HUES48 (cell line): ENCODE measurements at regions not wholly inside any gene's neighbourhood (a gene's known extent, or its start where the extent isn't known, plus 50 kb on each side); places are given as distances from the start of the nearest gene placed in this dataset.

ENCODE experiments used
- H3K27ac ChIP-seq: one replicate; pipeline ENCODE4 v1.7.0; 2013; ENCODE audit warnings: low read depth, low read length, inconsistent platforms
- H3K27me3 ChIP-seq: 2 replicates; pipeline ENCODE4 v1.6.1; 2013; ENCODE audit warnings: mild to moderate bottlenecking, low read length; ENCODE audit not compliant: control insufficient read depth, insufficient read depth
- H3K36me3 ChIP-seq: 2 replicates; pipeline ENCODE4 v1.6.1; 2013; ENCODE audit warnings: low read length; ENCODE audit not compliant: control insufficient read depth, insufficient read depth
- H3K4me1 ChIP-seq: 2 replicates; pipeline ENCODE4 v1.6.1; 2013; ENCODE audit warnings: mild to moderate bottlenecking, low read length; ENCODE audit not compliant: control insufficient read depth, insufficient read depth
- H3K4me3 ChIP-seq: 2 replicates; pipeline ENCODE4 v1.5.1; 2013; ENCODE audit warnings: mild to moderate bottlenecking, low read depth, low read length
- H3K9ac ChIP-seq: 2 replicates; pipeline ENCODE4 v1.6.1; 2013; ENCODE audit warnings: mild to moderate bottlenecking, low read depth, low read length, moderate library complexity
- H3K9me3 ChIP-seq: 2 replicates; pipeline ENCODE4 v1.6.1; 2013; ENCODE audit warnings: low read length; ENCODE audit not compliant: control insufficient read depth, insufficient read depth

DNA sequence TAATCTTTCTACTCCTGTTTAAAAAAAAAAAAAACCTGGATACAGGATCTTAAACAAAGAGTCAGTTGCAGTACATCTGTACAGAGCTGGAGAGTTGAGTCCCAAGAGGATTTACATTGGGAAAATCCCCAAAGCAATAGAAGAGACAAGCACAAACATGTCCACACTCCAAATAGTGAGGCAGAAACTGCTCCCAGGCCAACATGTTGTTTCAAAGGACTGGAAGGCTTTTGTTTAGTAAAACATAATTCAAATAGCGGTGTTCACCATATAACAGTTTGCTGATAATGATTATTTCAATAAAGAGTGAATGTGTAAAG lies 425.4 kb downstream of the ADGRL2 start:
- Histone ChIP-seq H3K27ac (no peak overlapping the region), H3K27me3 (no peaks in the 10 kb centered on the region), H3K9ac (no peak overlapping the region), H3K36me3 (no peaks in the 10 kb centered on the region), H3K4me1 (no peaks in the 10 kb centered on the region), H3K4me3 (no peak overlapping the region), H3K9me3 (no peaks in the 10 kb centered on the region)

DNA sequence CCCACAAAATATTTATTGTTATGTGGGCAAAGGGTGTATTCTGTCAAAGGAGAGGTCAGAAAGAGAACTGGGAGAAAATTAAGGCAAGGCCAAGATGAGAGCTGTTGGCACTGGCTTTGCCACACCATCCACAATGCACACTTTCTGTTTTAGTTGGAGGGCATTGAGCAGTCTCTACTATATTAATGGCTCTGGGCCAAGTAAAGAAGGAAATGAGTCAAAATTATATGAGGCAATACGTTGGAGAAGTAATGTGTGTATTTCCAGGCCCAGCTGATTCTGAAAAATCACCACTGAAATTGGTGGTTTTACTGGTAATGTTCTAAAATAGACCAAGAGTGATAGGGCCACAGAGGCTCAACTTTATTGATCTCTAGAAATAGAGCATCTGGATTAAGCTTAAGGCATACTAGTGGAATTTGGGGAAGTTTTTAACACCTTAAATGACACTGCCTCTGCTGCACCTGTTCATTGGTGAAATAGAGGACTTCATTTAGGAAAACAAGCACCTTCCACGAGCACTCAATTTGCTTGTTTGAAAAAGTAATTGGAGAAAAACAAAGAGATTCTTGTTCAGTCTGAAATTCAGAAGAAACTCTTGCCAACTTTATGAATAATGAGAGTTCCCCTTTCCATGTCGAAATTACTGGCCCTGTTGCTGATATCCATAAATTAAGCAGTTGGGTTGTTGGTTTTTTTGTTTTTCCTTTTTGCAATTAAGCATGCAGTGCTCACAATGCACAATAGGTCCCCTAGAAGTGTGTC lies 424.9 kb downstream of the ADGRL2 start:
- no peaks in the 10 kb centered on the region for H3K36me3 ChIP-seq
- H3K9ac ChIP-seq: no peak overlapping the region
- no peak overlapping the region for H3K4me3 ChIP-seq
- H3K27me3 ChIP-seq: no peaks in the 10 kb centered on the region
- no peaks in the 10 kb centered on the region for H3K4me1 ChIP-seq
- H3K27ac ChIP-seq: no peak overlapping the region
- no peaks in the 10 kb centered on the region for H3K9me3 ChIP-seq

DNA sequence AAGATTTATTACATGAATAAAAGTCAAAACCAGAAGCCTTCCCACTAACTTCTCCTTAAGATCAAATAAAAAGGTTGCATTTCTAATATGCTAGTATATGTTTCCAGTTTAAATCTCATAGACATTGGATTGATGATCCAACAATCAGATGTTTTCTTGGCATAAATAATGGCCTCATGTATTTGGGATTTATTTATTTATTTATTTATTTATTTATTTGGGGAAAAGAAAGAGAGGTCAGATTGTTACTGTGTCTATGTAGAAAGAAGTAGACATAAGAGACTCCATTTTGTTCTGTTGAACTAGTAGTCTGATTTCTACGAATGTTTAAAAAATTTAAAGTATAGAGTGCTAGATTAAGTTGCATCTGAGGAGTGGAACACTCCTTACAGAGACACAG lies 422.4 kb downstream of the ADGRL2 start:
- Histone ChIP-seq H3K9me3 (no peaks in the 10 kb centered on the region), H3K27me3 (no peaks in the 10 kb centered on the region), H3K27ac (no peak overlapping the region)

DNA sequence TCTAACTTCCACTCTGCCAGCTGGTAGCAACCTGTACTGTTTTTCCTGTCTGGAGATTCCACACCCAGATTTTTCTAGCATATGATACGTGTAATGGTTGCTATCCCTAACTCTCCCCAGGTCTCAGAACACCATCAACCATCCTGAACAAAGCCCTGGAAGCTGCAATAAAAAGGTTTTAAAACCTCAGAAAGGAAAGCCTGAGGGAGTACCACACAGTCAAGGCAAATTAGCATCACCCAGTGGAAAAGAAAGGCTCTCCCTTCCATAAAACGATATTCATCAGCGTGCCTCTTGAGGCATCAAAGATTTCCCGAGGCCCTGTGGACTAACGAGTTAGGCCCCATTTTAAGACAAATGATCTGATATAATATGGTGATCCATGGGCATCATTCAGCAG lies 421.0 kb downstream of the ADGRL2 start:
- no peak overlapping the region for H3K4me3 ChIP-seq
- no peak overlapping the region for H3K27ac ChIP-seq
- no peaks in the 10 kb centered on the region for H3K4me1 ChIP-seq
- H3K9ac ChIP-seq: no peak overlapping the region
- no peaks in the 10 kb centered on the region for H3K9me3 ChIP-seq
- H3K36me3 ChIP-seq: no peaks in the 10 kb centered on the region
- H3K27me3 ChIP-seq: no peaks in the 10 kb centered on the region

More for the DNA sequence above, 422.4 kb downstream of the ADGRL2 start:
- H3K4me3 ChIP-seq: no peak overlapping the region
- H3K4me1 ChIP-seq: no peaks in the 10 kb centered on the region
- no peak overlapping the region for H3K9ac ChIP-seq
- H3K36me3 ChIP-seq: no peaks in the 10 kb centered on the region

DNA sequence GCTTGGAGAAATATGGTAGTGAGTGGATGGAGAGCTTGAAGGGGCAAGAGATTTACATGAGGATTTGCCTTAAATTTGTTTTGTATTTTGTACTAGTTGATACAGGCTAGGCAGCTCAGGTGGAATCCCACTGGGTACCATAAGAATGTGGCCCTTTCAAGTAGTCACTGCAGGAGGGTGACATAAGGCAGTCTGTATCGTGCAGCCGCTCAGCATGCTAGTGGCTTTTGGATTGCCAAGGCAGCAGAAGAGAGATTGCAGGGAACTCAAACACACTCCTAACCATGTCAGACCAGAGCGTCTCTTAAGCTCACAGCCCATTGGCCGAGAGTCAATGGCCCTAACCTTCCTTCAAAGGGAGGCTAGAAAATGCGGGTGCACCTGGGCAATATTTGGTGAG lies 420.0 kb downstream of the ADGRL2 start:
- H3K4me3 ChIP-seq: no peak overlapping the region
- H3K36me3 ChIP-seq: no peaks in the 10 kb centered on the region
- H3K27me3 ChIP-seq: no peaks in the 10 kb centered on the region
- H3K27ac ChIP-seq: no peak overlapping the region
- no peaks in the 10 kb centered on the region for H3K4me1 ChIP-seq
- no peak overlapping the region for H3K9ac ChIP-seq
- H3K9me3 ChIP-seq: no peaks in the 10 kb centered on the region

GRCh38 chr1:82219841-82220240 lies 419.1 kb downstream of the ADGRL2 start:
- Histone ChIP-seq H3K4me3 (no peak overlapping the region), H3K27ac (no peak overlapping the region), H3K36me3 (no peaks in the 10 kb centered on the region), H3K4me1 (no peaks in the 10 kb centered on the region), H3K9me3 (no peaks in the 10 kb centered on the region), H3K27me3 (no peaks in the 10 kb centered on the region), H3K9ac (no peak overlapping the region)

GRCh38 chr1:82218846-82219245 lies 418.1 kb downstream of the ADGRL2 start:
- H3K4me3 ChIP-seq: no peak overlapping the region
- no peak overlapping the region for H3K9ac ChIP-seq
- H3K27ac ChIP-seq: no peak overlapping the region
- no peaks in the 10 kb centered on the region for H3K9me3 ChIP-seq
- H3K36me3 ChIP-seq: no peaks in the 10 kb centered on the region
- H3K27me3 ChIP-seq: no peaks in the 10 kb centered on the region
- no peaks in the 10 kb centered on the region for H3K4me1 ChIP-seq

GRCh38 chr1:82215853-82216175 lies 415.1 kb downstream of the ADGRL2 start:
- no peaks in the 10 kb centered on the region for H3K4me1 ChIP-seq
- no peak overlapping the region for H3K9ac ChIP-seq
- no peaks in the 10 kb centered on the region for H3K27me3 ChIP-seq
- no peaks in the 10 kb centered on the region for H3K9me3 ChIP-seq
- H3K36me3 ChIP-seq: no peaks in the 10 kb centered on the region
- H3K4me3 ChIP-seq: no peak overlapping the region
- H3K27ac ChIP-seq: no peak overlapping the region

- no peaks in the 10 kb centered on the region for H3K9me3 ChIP-seq
- no peak overlapping the region for H3K4me3 ChIP-seq
- H3K9ac ChIP-seq: no peak overlapping the region
- no peak overlapping the region for H3K27ac ChIP-seq
- H3K27me3 ChIP-seq: no peaks in the 10 kb centered on the region
- H3K36me3 ChIP-seq: no peaks in the 10 kb centered on the region
- H3K4me1 ChIP-seq: no peaks in the 10 kb centered on the region
Measured at GRCh38 chr1:82215056-82215852, 414.5 kb downstream of the ADGRL2 start.

GRCh38 chr1:82214606-82215005 lies 413.9 kb downstream of the ADGRL2 start:
- Histone ChIP-seq H3K4me3 (no peak overlapping the region), H3K36me3 (no peaks in the 10 kb centered on the region), H3K27me3 (no peaks in the 10 kb centered on the region), H3K4me1 (no peaks in the 10 kb centered on the region), H3K9me3 (no peaks in the 10 kb centered on the region), H3K9ac (no peak overlapping the region), H3K27ac (no peak overlapping the region)

- H3K9me3 ChIP-seq: no peaks in the 10 kb centered on the region
- H3K27me3 ChIP-seq: no peaks in the 10 kb centered on the region
- H3K9ac ChIP-seq: no peak overlapping the region
- peaks cover 6% of the 10 kb centered on the region; the same call in 1 of the 2 replicates for H3K4me1 ChIP-seq
- no peaks in the 10 kb centered on the region for H3K36me3 ChIP-seq
- no peak overlapping the region for H3K4me3 ChIP-seq
- no peak overlapping the region for H3K27ac ChIP-seq
Measured at GRCh38 chr1:82197606-82198005, 396.9 kb downstream of the ADGRL2 start.
